Ascending aorta (tissue), 2 donors: ENCODE measurements at regions not wholly inside any gene's neighbourhood (a gene's known extent, or its start where the extent isn't known, plus 50 kb on each side); places are given as distances from the start of the nearest gene placed in this dataset.

Source experiments
- DNase-seq, 2 donors: peaks; one replicate each; pipeline ENCODE4 v3.0.0-alpha.2; 2019; ENCODE audit warnings: low spot score in 2 of 2
- H3K27ac ChIP-seq, 2 donors: fragments of 200-600 bp; sonication (generic); one replicate each; pipeline ENCODE4 v1.5.1; 2016 to 2017; ENCODE audit warnings: mild to moderate bottlenecking in 1 of 2
- H3K27me3 ChIP-seq: fragments of 200-600 bp; sonication (generic); one replicate; pipeline ENCODE4 v1.5.1; 2017
- H3K36me3 ChIP-seq, 2 donors: fragments of 200-600 bp; sonication (generic); one replicate each; pipeline ENCODE4 v1.5.1; 2016
- H3K4me1 ChIP-seq, 2 donors: fragments of 200-600 bp; sonication (generic); one replicate each; pipeline ENCODE4 v1.5.1; 2016 to 2017; ENCODE audit warnings: mild to moderate bottlenecking in 1 of 2
- H3K4me3 ChIP-seq, 2 donors: fragments of 200-600 bp; sonication (generic); one replicate each; pipeline ENCODE4 v1.5.1; 2016 to 2017; ENCODE audit warnings: mild to moderate bottlenecking in 1 of 2
- H3K9me3 ChIP-seq, 2 donors: fragments of 200-600 bp; sonication (generic); one replicate each; pipeline ENCODE4 v1.5.1; 2016
- intact Hi-C: fragments of 100-400 bp; cut with DNase I; formaldehyde crosslinking; loops from one replicate; pipeline ENCODE4 v1.15.1; 2023
- TF ChIP-seq, protein P1 (sequence below), 3 experiments: fragments of 200-600 bp in 2 of 3; fragments of 450-650 bp in 1 of 3; sonication (generic) in 2 of 3; IDR thresholded peaks; one replicate each; pipeline ENCODE4 v1.5.1; 2016 to 2019; ENCODE audit warnings: antibody characterized with exemption in 3 of 3, mild to moderate bottlenecking in 1 of 3, moderate library complexity in 1 of 3

DNA sequence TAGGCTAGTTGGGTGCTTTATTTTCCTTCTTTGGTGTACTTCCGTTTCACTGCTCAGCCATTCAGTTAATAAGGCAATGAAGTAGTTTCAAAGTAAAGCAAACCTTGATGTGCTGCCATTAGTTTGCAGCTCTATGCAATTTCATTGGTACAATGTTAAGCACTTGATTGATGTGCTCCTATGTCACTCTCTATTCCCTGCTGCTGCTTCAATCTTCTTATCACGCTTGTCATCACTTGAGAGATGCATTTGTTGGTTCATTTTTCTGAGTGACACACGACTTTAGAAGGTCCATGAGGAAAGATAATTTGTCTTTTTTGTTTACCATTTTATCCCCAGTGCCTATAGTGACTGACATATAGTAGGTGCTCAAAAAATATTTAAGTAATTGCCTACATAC, 871.0 kb upstream of the PABPC4L start:
- Histone ChIP-seq H3K27me3 (no peaks in the 10 kb centered on the region), H3K36me3 (no peaks in the 10 kb centered on the region), H3K4me3 (no peak overlapping the region), H3K27ac (no peak overlapping the region), H3K9me3 (no peaks in the 10 kb centered on the region), H3K4me1 (no peaks in the 10 kb centered on the region)
- intact Hi-C loops = no loop called here
- TF ChIP-seq, protein P1, sequence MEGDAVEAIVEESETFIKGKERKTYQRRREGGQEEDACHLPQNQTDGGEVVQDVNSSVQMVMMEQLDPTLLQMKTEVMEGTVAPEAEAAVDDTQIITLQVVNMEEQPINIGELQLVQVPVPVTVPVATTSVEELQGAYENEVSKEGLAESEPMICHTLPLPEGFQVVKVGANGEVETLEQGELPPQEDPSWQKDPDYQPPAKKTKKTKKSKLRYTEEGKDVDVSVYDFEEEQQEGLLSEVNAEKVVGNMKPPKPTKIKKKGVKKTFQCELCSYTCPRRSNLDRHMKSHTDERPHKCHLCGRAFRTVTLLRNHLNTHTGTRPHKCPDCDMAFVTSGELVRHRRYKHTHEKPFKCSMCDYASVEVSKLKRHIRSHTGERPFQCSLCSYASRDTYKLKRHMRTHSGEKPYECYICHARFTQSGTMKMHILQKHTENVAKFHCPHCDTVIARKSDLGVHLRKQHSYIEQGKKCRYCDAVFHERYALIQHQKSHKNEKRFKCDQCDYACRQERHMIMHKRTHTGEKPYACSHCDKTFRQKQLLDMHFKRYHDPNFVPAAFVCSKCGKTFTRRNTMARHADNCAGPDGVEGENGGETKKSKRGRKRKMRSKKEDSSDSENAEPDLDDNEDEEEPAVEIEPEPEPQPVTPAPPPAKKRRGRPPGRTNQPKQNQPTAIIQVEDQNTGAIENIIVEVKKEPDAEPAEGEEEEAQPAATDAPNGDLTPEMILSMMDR (IDR thresholded peaks at IDR 0.05) = no peak
- no peak for DNase-seq

DNA sequence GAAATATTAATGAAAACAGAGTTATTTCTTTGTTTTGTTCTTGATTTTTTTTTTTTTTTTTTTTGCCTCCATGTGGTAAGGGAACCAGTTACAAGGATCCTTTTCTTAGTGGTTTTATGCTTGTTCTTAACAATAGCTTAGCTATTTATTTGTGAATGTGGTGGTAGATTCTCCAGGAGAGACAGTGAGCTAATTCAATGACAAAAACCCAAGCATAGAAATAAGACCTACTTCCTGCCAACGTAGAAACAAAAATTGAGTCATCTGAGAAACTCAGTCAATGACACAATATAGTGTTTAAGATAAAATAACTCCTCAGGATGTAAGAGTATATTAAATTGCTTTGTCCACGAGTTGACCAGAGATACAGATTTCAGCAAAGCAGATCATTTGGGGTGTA, 863.8 kb upstream of the PABPC4L start:
- Histone ChIP-seq H3K4me1 (no peaks in the 10 kb centered on the region), H3K36me3 (no peaks in the 10 kb centered on the region), H3K9me3 (no peaks in the 10 kb centered on the region), H3K4me3 (no peak overlapping the region), H3K27me3 (no peaks in the 10 kb centered on the region), H3K27ac (no peak overlapping the region)
- TF ChIP-seq, protein P1 (IDR thresholded peaks at IDR 0.05) = no peak
- DNase-seq = no peak
- intact Hi-C loops = no loop called here

DNA sequence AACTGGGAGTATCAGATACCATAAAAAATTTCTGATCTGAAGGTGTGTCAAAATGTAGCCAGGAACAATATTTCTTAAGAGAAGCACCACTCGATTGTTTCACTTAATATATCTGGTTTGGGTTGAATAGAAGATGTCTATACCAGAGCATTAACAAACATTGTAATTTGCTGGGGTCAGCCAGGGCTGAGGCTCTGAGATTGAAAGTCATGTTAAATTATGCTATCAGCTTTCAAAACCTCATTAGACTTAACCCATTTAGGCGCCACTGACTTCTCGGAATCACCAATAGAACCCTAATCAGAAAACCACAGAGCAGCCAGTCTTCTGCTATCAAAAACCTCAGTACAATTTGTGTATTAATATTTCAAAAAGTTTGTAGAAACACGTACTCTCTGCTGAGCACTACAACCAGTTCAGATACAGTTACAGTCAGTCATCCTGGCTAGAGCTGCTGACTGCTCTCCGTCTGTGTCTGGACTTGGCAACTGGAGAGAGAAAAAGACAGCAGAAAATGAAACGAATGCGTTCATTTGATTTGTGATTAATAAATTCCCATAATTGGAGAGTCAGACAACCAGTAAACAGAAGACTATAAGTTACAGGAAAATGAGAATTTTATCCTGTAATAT, 848.6 kb upstream of the PABPC4L start:
- intact Hi-C loops = no loop called here
- no peaks in the 10 kb centered on the region for H3K9me3 ChIP-seq
- H3K4me1 ChIP-seq = no peaks in the 10 kb centered on the region
- H3K27ac ChIP-seq = no peak overlapping the region
- TF ChIP-seq, protein P1 (IDR thresholded peaks at IDR 0.05) = no peak
- H3K27me3 ChIP-seq = no peaks in the 10 kb centered on the region
- H3K36me3 ChIP-seq = no peaks in the 10 kb centered on the region
- H3K4me3 ChIP-seq = no peak overlapping the region
- DNase-seq = no peak

DNA sequence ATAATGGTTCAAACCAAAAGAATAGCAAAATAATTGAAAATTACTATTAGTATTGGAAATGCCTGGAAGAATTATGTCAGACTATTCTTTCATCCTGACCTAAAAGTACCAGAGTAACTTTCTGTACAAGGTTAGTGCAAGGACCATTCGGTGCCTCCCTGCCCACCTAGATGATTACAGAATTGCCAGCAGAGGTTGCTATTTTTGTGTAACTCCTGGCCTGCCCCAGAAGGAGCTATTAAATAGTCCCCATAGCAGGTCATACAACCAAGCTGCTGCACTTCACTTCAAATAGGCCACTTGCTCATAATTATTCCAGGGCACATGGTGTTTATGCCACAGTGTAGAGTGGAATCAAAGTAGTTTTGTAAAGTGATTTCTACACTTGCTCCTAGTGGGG, 831.1 kb upstream of the PABPC4L start:
- Histone ChIP-seq H3K36me3 (no peaks in the 10 kb centered on the region), H3K4me1 (no peaks in the 10 kb centered on the region), H3K27ac (no peak overlapping the region), H3K9me3 (no peaks in the 10 kb centered on the region), H3K27me3 (no peaks in the 10 kb centered on the region), H3K4me3 (no peak overlapping the region)
- no peak for DNase-seq
- intact Hi-C loops = no loop called here
- TF ChIP-seq, protein P1 (IDR thresholded peaks at IDR 0.05) = no peak

DNA sequence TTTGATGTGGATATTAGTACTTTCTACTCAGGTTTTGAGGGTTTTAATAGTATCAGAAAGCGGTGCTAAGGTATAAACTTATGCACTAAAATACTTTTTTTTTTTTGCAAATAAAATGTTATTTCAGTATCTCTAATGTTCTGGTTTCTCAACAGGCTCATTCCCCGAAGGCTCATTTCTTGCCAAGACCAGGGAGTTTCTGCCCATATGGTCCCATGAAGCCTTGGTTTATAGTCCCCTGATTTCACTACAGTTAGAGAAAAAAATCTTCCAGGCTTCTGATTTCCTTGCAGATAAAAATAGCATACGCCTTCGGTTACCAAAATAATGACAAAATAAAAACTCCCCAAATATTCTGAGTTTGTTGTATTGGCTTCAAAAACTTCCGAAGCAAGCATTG, 814.2 kb upstream of the PABPC4L start:
- no peaks in the 10 kb centered on the region for H3K36me3 ChIP-seq
- no peaks in the 10 kb centered on the region for H3K27me3 ChIP-seq
- TF ChIP-seq, protein P1 (IDR thresholded peaks at IDR 0.05) = no peak
- H3K4me3 ChIP-seq = no peak overlapping the region
- H3K27ac ChIP-seq = no peak overlapping the region
- H3K9me3 ChIP-seq = no peaks in the 10 kb centered on the region
- no peak for DNase-seq
- H3K4me1 ChIP-seq = no peaks in the 10 kb centered on the region
- intact Hi-C loops = no loop called here

DNA sequence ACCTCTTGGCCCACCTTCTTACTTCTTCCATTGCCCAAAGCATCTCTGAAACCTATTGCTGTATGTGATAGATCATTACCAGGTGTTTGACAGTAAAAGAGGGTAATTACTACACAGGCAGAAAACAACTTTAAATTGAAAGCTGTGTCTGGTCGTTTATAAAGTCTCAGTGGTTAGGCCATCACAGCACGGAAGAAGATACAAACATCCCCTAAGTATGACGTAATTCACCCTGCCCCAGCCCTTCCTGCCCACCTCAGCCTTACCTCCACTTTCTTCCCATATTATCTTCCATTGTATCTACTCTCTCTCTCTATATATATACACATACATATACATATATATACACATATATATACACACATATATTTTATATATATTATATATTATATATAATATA, 805.8 kb upstream of the PABPC4L start:
- TF ChIP-seq, protein P1 (IDR thresholded peaks at IDR 0.05) = no peak
- Histone ChIP-seq H3K27me3 (no peaks in the 10 kb centered on the region), H3K4me1 (no peaks in the 10 kb centered on the region), H3K9me3 (no peaks in the 10 kb centered on the region), H3K27ac (no peak overlapping the region), H3K4me3 (no peak overlapping the region), H3K36me3 (no peaks in the 10 kb centered on the region)
- intact Hi-C loops = no loop called here
- no peak for DNase-seq
